H1 (cell line): ENCODE measurements at regions not wholly inside any gene's neighbourhood (a gene's known extent, or its start where the extent isn't known, plus 50 kb on each side); places are given as distances from the start of the nearest gene placed in this dataset.

Source experiments
- CTCF ChIA-PET: fragments of 300-600 bp; sonication (Branson Sonifier 250); formaldehyde crosslinking; loops from one replicate; lab custom pipeline; 2021; ENCODE audit not compliant: partially characterized antibody; lab: Charles Lee
- POLR2A ChIA-PET: fragments of 300-600 bp; sonication (Branson Sonifier 250); formaldehyde crosslinking; loops from one replicate; lab custom pipeline; 2021; ENCODE audit warnings: inconsistent platforms; ENCODE audit not compliant: partially characterized antibody; lab: Charles Lee
- DNase-seq, 2 experiments: peaks; one replicate each; pipeline versions ENCODE4 v3.0.0 to v3.0.0-alpha.2; 2010 to 2022; ENCODE audit warnings: low spot score in 2 of 2, low read depth in 1 of 2, mixed read lengths in 1 of 2
- FAIRE-seq: peaks from 2 replicates; lab custom pipeline; 2011; peaks lifted over from hg19 to GRCh38; lab: Jason Lieb, UNC
- H2AFZ ChIP-seq: 2 replicates; pipeline ENCODE4 v1.8.1; 2012; ENCODE audit warnings: low read length, inconsistent platforms
- H2AK5ac ChIP-seq: 2 replicates; pipeline ENCODE4 v1.6.1; 2013; ENCODE audit warnings: low read depth, low read length
- H2BK120ac ChIP-seq: replicated peaks from 2 replicates; pipeline ENCODE3; 2013; ENCODE audit warnings: low read depth, low read length, inconsistent platforms
- H2BK12ac ChIP-seq: 2 replicates; pipeline ENCODE4 v1.6.1; 2013; ENCODE audit warnings: low read depth, low read length
- H2BK15ac ChIP-seq: 2 replicates; pipeline ENCODE4 v1.6.1; 2013; ENCODE audit warnings: low read length
- H2BK20ac ChIP-seq: 2 replicates; pipeline ENCODE4 v1.6.1; 2013; ENCODE audit warnings: low read length
- H2BK5ac ChIP-seq: 2 replicates; pipeline ENCODE4 v1.6.1; 2013; ENCODE audit warnings: low read depth, low read length
- H3K14ac ChIP-seq: 2 replicates; pipeline ENCODE4 v1.6.1; 2013; ENCODE audit warnings: inconsistent platforms; ENCODE audit not compliant: insufficient read length
- H3K18ac ChIP-seq: 2 replicates; pipeline ENCODE4 v1.6.1; 2013; ENCODE audit warnings: low read length; ENCODE audit errors: extremely low read depth
- H3K23ac ChIP-seq: 2 replicates; pipeline ENCODE4 v1.6.1; 2013; ENCODE audit warnings: inconsistent platforms; ENCODE audit not compliant: insufficient read length
- H3K23me2 ChIP-seq: 2 replicates; pipeline ENCODE4 v1.6.1; 2013; ENCODE audit warnings: low read depth, low read length
- H3K27ac ChIP-seq: 2 replicates; pipeline ENCODE4 v1.6.1; 2011; ENCODE audit warnings: low read depth, low read length, inconsistent platforms
- H3K27me3 ChIP-seq, 4 experiments: replicated peaks in 1 of 4; 1 replicate in 1 of 4; 2 replicates in 3 of 4; pipeline versions ENCODE4 v1.6.1 to v1.8.1; 2011 to 2013; ENCODE audit warnings: low read length in 3 of 4, mild to moderate bottlenecking in 3 of 4, inconsistent platforms in 2 of 4, mixed read lengths in 2 of 4, moderate library complexity in 1 of 4; ENCODE audit not compliant: control insufficient read depth in 3 of 4, insufficient read depth in 3 of 4; ENCODE audit errors: extremely low read depth in 1 of 4
- H3K36me3 ChIP-seq, 4 experiments: 2 replicates each; pipeline versions ENCODE4 v1.6.1 to v1.8.1; 2011 to 2013; ENCODE audit warnings: mild to moderate bottlenecking in 4 of 4, low read length in 3 of 4, moderate library complexity in 2 of 4, control low read depth in 1 of 4, inconsistent platforms in 1 of 4; ENCODE audit not compliant: insufficient read depth in 4 of 4, control insufficient read depth in 2 of 4
- H3K4ac ChIP-seq: replicated peaks from 2 replicates; pipeline ENCODE3; 2013; ENCODE audit warnings: low read length, low read depth, mixed read lengths, inconsistent platforms; ENCODE audit not compliant: insufficient read length
- H3K4me1 ChIP-seq, 4 experiments: replicated peaks in 1 of 4; 1 replicate in 1 of 4; 2 replicates in 3 of 4; pipeline versions ENCODE4 v1.6.1 to v1.8.1; 2011 to 2013; ENCODE audit warnings: low read length in 3 of 4, inconsistent platforms in 2 of 4, mixed read lengths in 1 of 4; ENCODE audit not compliant: insufficient read depth in 4 of 4, control insufficient read depth in 3 of 4
- H3K4me2 ChIP-seq, 2 experiments: 2 replicates each; pipeline versions ENCODE4 v1.6.1 to v1.8.1; 2011 to 2013; ENCODE audit warnings: low read depth in 2 of 2, low read length in 2 of 2, control low read depth in 1 of 2, inconsistent platforms in 1 of 2, mild to moderate bottlenecking in 1 of 2; ENCODE audit not compliant: insufficient read depth in 1 of 2
- H3K4me3 ChIP-seq, 4 experiments: fragments of 200-600, 300-600 bp in 1 of 4; sonication (generic), shearing (Covaris generic), sonication (Bioruptor Twin) in 1 of 4; 2 replicates each; pipeline versions ENCODE4 v1.5.1 to v1.8.1; 2011 to 2016; ENCODE audit warnings: low read length in 4 of 4, low read depth in 3 of 4, control low read depth in 2 of 4, inconsistent platforms in 2 of 4, mild to moderate bottlenecking in 2 of 4, mixed read lengths in 1 of 4, moderate library complexity in 1 of 4; ENCODE audit not compliant: insufficient read depth in 2 of 4; ENCODE audit errors: extremely low read depth in 1 of 4
- H3K56ac ChIP-seq: replicated peaks from 2 replicates; pipeline ENCODE3; 2013; ENCODE audit warnings: low read depth, mild to moderate bottlenecking, mixed read lengths, low read length, inconsistent platforms; ENCODE audit not compliant: insufficient read length
- H3K79me1 ChIP-seq: 2 replicates; pipeline ENCODE4 v1.6.1; 2013; ENCODE audit warnings: low read depth, low read length, control low read depth
- H3K79me2 ChIP-seq, 2 experiments: 2 replicates each; pipeline versions ENCODE4 v1.6.1 to v1.8.1; 2012 to 2013; ENCODE audit warnings: low read length in 2 of 2, mild to moderate bottlenecking in 2 of 2, inconsistent platforms in 1 of 2; ENCODE audit not compliant: insufficient read depth in 2 of 2, control insufficient read depth in 1 of 2
- H3K9ac ChIP-seq, 4 experiments: replicated peaks in 1 of 4; 1 replicate in 1 of 4; 2 replicates in 3 of 4; pipeline versions ENCODE4 v1.6.1 to v1.8.1; 2011 to 2013; ENCODE audit warnings: low read depth in 3 of 4, low read length in 3 of 4, control low read depth in 2 of 4, mild to moderate bottlenecking in 2 of 4, moderate library complexity in 2 of 4, inconsistent platforms in 1 of 4; ENCODE audit errors: extremely low read depth in 1 of 4
- H3K9me3 ChIP-seq, 2 experiments: 2 replicates each; pipeline versions ENCODE4 v1.6.1 to v1.8.1; 2012 to 2013; ENCODE audit warnings: mild to moderate bottlenecking in 2 of 2, moderate library complexity in 2 of 2, control low read depth in 1 of 2, inconsistent platforms in 1 of 2, low read depth in 1 of 2, low read length in 1 of 2, mixed read lengths in 1 of 2; ENCODE audit not compliant: insufficient read depth in 2 of 2
- H4K20me1 ChIP-seq, 2 experiments: replicated peaks in 1 of 2; 2 replicates each; pipeline versions ENCODE3 to v1.8.1; 2011 to 2013; ENCODE audit warnings: inconsistent platforms in 2 of 2, low read length in 2 of 2, mild to moderate bottlenecking in 1 of 2; ENCODE audit not compliant: insufficient read depth in 2 of 2, control insufficient read depth in 1 of 2
- H4K5ac ChIP-seq: 2 replicates; pipeline ENCODE4 v1.6.1; 2013; ENCODE audit warnings: low read length, low read depth, mixed read lengths, inconsistent platforms; ENCODE audit not compliant: insufficient read length
- H4K8ac ChIP-seq: 2 replicates; pipeline ENCODE4 v1.8.0; 2013; ENCODE audit warnings: mild to moderate bottlenecking, moderate library complexity, low read length, inconsistent platforms; ENCODE audit not compliant: insufficient read depth; ENCODE audit errors: extremely low read depth
- H4K91ac ChIP-seq: replicated peaks from 2 replicates; pipeline ENCODE3; 2013; ENCODE audit warnings: low read length, mixed read lengths, inconsistent platforms; ENCODE audit not compliant: insufficient read length
- CHD2 ChIP-seq: IDR thresholded peaks from 2 replicates; pipeline ENCODE4 v1.6.1; 2012; ENCODE audit warnings: low read length, improper control_type of control experiment
- CTBP2 ChIP-seq: IDR thresholded peaks from 2 replicates; pipeline ENCODE4 v1.7.0; 2011; ENCODE audit warnings: borderline replicate concordance, mild to moderate bottlenecking, moderate library complexity, mixed read lengths, low read length; ENCODE audit not compliant: insufficient read depth, insufficient read length
- EGR1 ChIP-seq: IDR thresholded peaks from 2 replicates; pipeline ENCODE4 v1.6.1; 2011; ENCODE audit warnings: low read depth, low read length, borderline replicate concordance
- HDAC2 ChIP-seq, 2 experiments: fragments of 300-600 bp in 1 of 2; sonication (generic) in 1 of 2; IDR thresholded peaks; 2 replicates each; pipeline ENCODE4 v1.6.1; 2011 to 2012; ENCODE audit warnings: low read depth in 2 of 2, low read length in 2 of 2, mild to moderate bottlenecking in 2 of 2, moderate library complexity in 2 of 2, borderline replicate concordance in 1 of 2, inconsistent platforms in 1 of 2
- KDM4A ChIP-seq: IDR thresholded peaks from one replicate; pipeline ENCODE4 v1.7.1; 2012; ENCODE audit warnings: low read depth, mild to moderate bottlenecking, moderate library complexity, low read length, inconsistent platforms; ENCODE audit not compliant: severe bottlenecking
- PHF8 ChIP-seq: fragments of 200-600 bp; sonication (generic); conservative IDR thresholded peaks from 2 replicates; pipeline ENCODE4 v1.7.1; 2012; ENCODE audit warnings: low read depth, mild to moderate bottlenecking, inconsistent platforms, low read length, moderate library complexity
- POLR2AphosphoS5 ChIP-seq: IDR thresholded peaks from 2 replicates; pipeline ENCODE4 v1.6.1; 2011; ENCODE audit warnings: low read depth, low read length
- SIRT6 ChIP-seq: IDR thresholded peaks from one replicate; pipeline ENCODE4 v1.7.1; 2012; ENCODE audit warnings: low read length, inconsistent platforms
- SIX5 ChIP-seq: IDR thresholded peaks from 2 replicates; pipeline ENCODE4 v1.6.1; 2011; ENCODE audit warnings: mild to moderate bottlenecking, low read depth, low read length
- TAF1 ChIP-seq: IDR thresholded peaks from 2 replicates; pipeline ENCODE4 v1.6.1; 2011; ENCODE audit warnings: mild to moderate bottlenecking, low read depth, low read length
- WGBS, 2 experiments: shearing (Covaris generic) in 1 of 2; methylation state at CpG; one replicate each; pipeline versions ENCODE4 v1.1.6 to v1.1.7; 2013 to 2015; ENCODE audit warnings: low lambda C conversion rate in 2 of 2, mixed read lengths in 2 of 2, inconsistent platforms in 1 of 2, low coverage in 1 of 2, missing lambda C conversion rate in 1 of 2; ENCODE audit not compliant: insufficient replicate concordance in 2 of 2, insufficient coverage in 1 of 2, insufficient read length in 1 of 2; ENCODE audit errors: extremely low coverage in 1 of 2, missing lambda C conversion rate in 1 of 2; 5-methylcytosine and 5-hydroxymethylcytosine counted together

GRCh38 chr21:27082431-27083010 is 115.6 kb upstream of the ADAMTS5 start:
- Histone ChIP-seq H3K23ac (no peak overlapping the region), H3K79me2 (no peaks in the 10 kb centered on the region), H3K56ac (no peak overlapping the region), H4K5ac (no peak overlapping the region), H2AFZ (no peak overlapping the region), H2BK20ac (no peak overlapping the region), H3K9me3 (no peaks in the 10 kb centered on the region), H3K23me2 (no peaks in the 10 kb centered on the region), H3K14ac (no peak overlapping the region), H3K4me2 (no peak overlapping the region), H3K27ac (no peak overlapping the region), H4K91ac (no peak overlapping the region), H2BK5ac (no peak overlapping the region), H3K4me1 (no peaks in the 10 kb centered on the region), H4K20me1 (no peaks in the 10 kb centered on the region), H4K8ac (no peak overlapping the region), H3K27me3 (no peaks in the 10 kb centered on the region), H2BK120ac (no peak overlapping the region), H3K9ac (no peak overlapping the region), H3K18ac (no peak overlapping the region), H3K36me3 (no peaks in the 10 kb centered on the region), H3K4me3 (no peak overlapping the region), H2BK15ac (no peak overlapping the region), H3K79me1 (no peaks in the 10 kb centered on the region), H3K4ac (no peak overlapping the region), H2BK12ac (no peak overlapping the region), H2AK5ac (no peak overlapping the region)
- FAIRE-seq (no peak), DNase-seq (no peak)
- CTCF ChIA-PET, result interaction anchor here (0.6 kb wide), 1 partner anchor 1076 kb away, joined by 3 read pairs; no protein-coding TSS in a partner anchor
- WGBS, 2 experiments, result 82% methylated on average over 4 of the region's 4 CpGs; no CpG with 5 or more reads in 1 of the 2 experiments
- TF ChIP-seq POLR2AphosphoS5 (no peak), SIX5 (no peak), SIRT6 (no peak), CTBP2 (no peak), KDM4A (no peak), HDAC2 (IDR thresholded peaks at IDR 0.05; ENCODE audit: borderline replicate concordance in 1 of 2, low read depth in 2 of 2, low read length in 2 of 2) (no peak), PHF8 (no peak), TAF1 (no peak), CHD2 (no peak), EGR1 (no peak)
- POLR2A ChIA-PET, result no interaction called here
